Smooth muscle cell (in vitro differentiated cells): ENCODE measurements at regions not wholly inside any gene's neighbourhood (a gene's known extent, or its start where the extent isn't known, plus 50 kb on each side); places are given as distances from the start of the nearest gene placed in this dataset.
A peak's percentile ranks its signal among the peaks of the same experiment; 100 is the strongest.

Source experiments
- DNase-seq: peaks from one replicate; lab custom pipeline; 2025; ENCODE audit not compliant: unreplicated experiment; lab: John Stamatoyannopoulos, UW
- H2AFZ ChIP-seq: fragments of 200-600 bp; sonication (generic); 2 replicates; pipeline ENCODE4 v1.6.0; 2016; ENCODE audit warnings: antibody characterized with exemption, low read depth, mild to moderate bottlenecking
- H3F3A ChIP-seq: fragments of 200-600 bp; sonication (generic); 2 replicates; pipeline ENCODE4 v1.6.0; 2017; ENCODE audit warnings: antibody characterized with exemption, low read depth
- H3K27ac ChIP-seq: fragments of 200-600 bp; sonication (generic); 2 replicates; pipeline ENCODE4 v1.5.1; 2016; ENCODE audit warnings: low read depth, mild to moderate bottlenecking
- H3K27me3 ChIP-seq: fragments of 200-600 bp; sonication (generic); 2 replicates; pipeline ENCODE4 v1.6.1; 2016; ENCODE audit warnings: low read depth, mild to moderate bottlenecking
- H3K36me3 ChIP-seq: fragments of 200-600 bp; sonication (generic); 2 replicates; pipeline ENCODE4 v1.5.1; 2016; ENCODE audit warnings: low read depth
- H3K4me1 ChIP-seq: fragments of 200-600 bp; sonication (generic); 2 replicates; pipeline ENCODE4 v1.5.1; 2016; ENCODE audit warnings: low read depth
- H3K4me2 ChIP-seq: fragments of 200-600 bp; sonication (generic); 2 replicates; pipeline ENCODE4 v1.6.0; 2016; ENCODE audit warnings: mild to moderate bottlenecking
- H3K4me3 ChIP-seq: fragments of 200-600 bp; sonication (generic); 2 replicates; pipeline ENCODE4 v1.5.1; 2016; ENCODE audit warnings: mild to moderate bottlenecking
- H3K79me2 ChIP-seq: fragments of 200-600 bp; sonication (generic); 2 replicates; pipeline ENCODE4 v1.6.0; 2016; ENCODE audit warnings: low read depth, mild to moderate bottlenecking
- H3K9ac ChIP-seq: fragments of 200-600 bp; sonication (generic); 2 replicates; pipeline ENCODE4 v1.6.0; 2016; ENCODE audit warnings: low read depth
- H3K9me3 ChIP-seq: fragments of 200-600 bp; sonication (generic); replicated peaks from 2 replicates; pipeline ENCODE4 v1.5.1; 2016; ENCODE audit warnings: low read depth
- H4K20me1 ChIP-seq: fragments of 200-600 bp; sonication (generic); 2 replicates; pipeline ENCODE4 v1.6.0; 2016; ENCODE audit warnings: low read depth
- CTCF ChIP-seq: fragments of 200-600 bp; sonication (generic); IDR thresholded peaks from 2 replicates; pipeline ENCODE4 v1.5.1; 2017; ENCODE audit warnings: borderline replicate concordance, mild to moderate bottlenecking, antibody characterized with exemption; ENCODE audit not compliant: insufficient read depth, poor library complexity, severe bottlenecking
- WGBS: methylation state at CpG from one replicate; pipeline ENCODE4 v1.1.7; 2016; ENCODE audit warnings: low lambda C conversion rate; 5-methylcytosine and 5-hydroxymethylcytosine counted together

GRCh38 chr5:133750356-133750755 is 138.0 kb upstream of the FSTL4 start:
- TF ChIP-seq CTCF: no peak

GRCh38 chr5:133749331-133749985 is 137.1 kb upstream of the FSTL4 start:
- Histone ChIP-seq H3K4me3 (no peak overlapping the region), H3F3A (no peaks in the 10 kb centered on the region), H3K4me1 (no peaks in the 10 kb centered on the region), H3K9ac (no peak overlapping the region), H3K27ac (no peak overlapping the region), H2AFZ (no peak overlapping the region), H3K36me3 (no peaks in the 10 kb centered on the region), H3K27me3 (peaks cover 25% of the 10 kb centered on the region), H3K9me3 (no peaks in the 10 kb centered on the region), H4K20me1 (no peaks in the 10 kb centered on the region), H3K4me2 (no peak overlapping the region), H3K79me2 (no peaks in the 10 kb centered on the region)
- no peak for DNase-seq
- no peak for TF ChIP-seq CTCF
- 59% methylated on average over 3 of the region's 3 CpGs for WGBS

More at GRCh38 chr5:133750356-133750755, 138.0 kb upstream of the FSTL4 start:
- Histone ChIP-seq H3K9me3 (no peaks in the 10 kb centered on the region), H4K20me1 (no peaks in the 10 kb centered on the region), H3K4me1 (no peaks in the 10 kb centered on the region), H3F3A (no peaks in the 10 kb centered on the region), H3K4me3 (no peak overlapping the region), H2AFZ (no peak overlapping the region), H3K27me3 (peaks cover 28% of the 10 kb centered on the region), H3K27ac (no peak overlapping the region), H3K79me2 (no peaks in the 10 kb centered on the region), H3K9ac (no peak overlapping the region), H3K4me2 (no peak overlapping the region), H3K36me3 (no peaks in the 10 kb centered on the region)
- 97% methylated on average over 8 of the region's 9 CpGs for WGBS
- DNase-seq: no peak

- Histone ChIP-seq H3K36me3 (no peaks in the 10 kb centered on the region), H3K27ac (no peak overlapping the region), H3K27me3 (peaks cover 33% of the 10 kb centered on the region), H3K79me2 (no peaks in the 10 kb centered on the region), H3K4me3 (no peak overlapping the region), H3K4me2 (no peak overlapping the region), H3K4me1 (no peaks in the 10 kb centered on the region), H3K9ac (no peak overlapping the region), H3F3A (no peaks in the 10 kb centered on the region), H3K9me3 (no peaks in the 10 kb centered on the region), H2AFZ (no peak overlapping the region), H4K20me1 (no peaks in the 10 kb centered on the region)
- no peak for DNase-seq
- WGBS: 94% methylated on average over 4 of the region's 4 CpGs
- peak; percentile 15 for TF ChIP-seq CTCF
Observed at GRCh38 chr5:133746834-133747233, 134.5 kb upstream of the FSTL4 start.

GRCh38 chr5:133744960-133745308 is 132.6 kb upstream of the FSTL4 start:
- peak overlapping the region; percentile 21 for H3K4me2 ChIP-seq
- H2AFZ ChIP-seq: no peak overlapping the region
- no peaks in the 10 kb centered on the region for H3K36me3 ChIP-seq
- H3K4me3 ChIP-seq: no peak overlapping the region
- no peaks in the 10 kb centered on the region for H3F3A ChIP-seq
- no peak overlapping the region for H3K27ac ChIP-seq
- 71% methylated on average over 3 of the region's 3 CpGs for WGBS
- H4K20me1 ChIP-seq: no peaks in the 10 kb centered on the region
- H3K79me2 ChIP-seq: no peaks in the 10 kb centered on the region
- no peaks in the 10 kb centered on the region for H3K4me1 ChIP-seq
- no peak for TF ChIP-seq CTCF
- H3K9ac ChIP-seq: no peak overlapping the region
- H3K9me3 ChIP-seq: no peaks in the 10 kb centered on the region
- peaks cover 39% of the 10 kb centered on the region for H3K27me3 ChIP-seq
- no peak for DNase-seq
